ENCODE measurements at regions not wholly inside any gene's neighbourhood (a gene's known extent, or its start where the extent isn't known, plus 50 kb on each side); places are given as distances from the start of the nearest gene placed in this dataset.

DNA sequence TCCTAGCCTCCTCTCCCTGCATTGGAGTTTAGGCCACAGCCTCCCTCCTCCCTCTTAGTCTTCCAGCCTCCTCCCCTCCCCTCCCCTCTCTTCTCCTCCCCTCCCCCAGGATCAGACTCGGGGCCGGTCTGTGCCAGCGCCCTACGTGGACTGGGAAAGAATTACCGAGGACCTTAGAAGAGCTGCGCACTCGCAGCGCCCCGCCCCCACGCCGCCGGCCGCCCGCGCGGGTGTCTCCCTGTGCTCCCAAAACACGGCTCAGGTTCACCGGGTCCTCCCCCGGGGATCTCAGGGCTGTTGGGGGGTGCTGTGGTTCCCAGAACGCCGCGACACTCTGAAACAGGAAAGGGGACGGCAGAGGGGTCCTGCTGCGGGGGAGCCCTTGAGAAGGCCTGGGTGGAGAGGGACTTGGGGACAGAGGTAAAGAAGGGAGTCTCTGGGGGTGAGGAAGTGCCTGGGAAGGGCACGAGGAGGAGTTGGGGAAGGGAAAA is 122.3 kb upstream of the TBL1X start:
- DNase-seq (ENCODE audit: low read depth, low spot score), result peak; percentile 83
- TF ChIP-seq, protein P1, sequence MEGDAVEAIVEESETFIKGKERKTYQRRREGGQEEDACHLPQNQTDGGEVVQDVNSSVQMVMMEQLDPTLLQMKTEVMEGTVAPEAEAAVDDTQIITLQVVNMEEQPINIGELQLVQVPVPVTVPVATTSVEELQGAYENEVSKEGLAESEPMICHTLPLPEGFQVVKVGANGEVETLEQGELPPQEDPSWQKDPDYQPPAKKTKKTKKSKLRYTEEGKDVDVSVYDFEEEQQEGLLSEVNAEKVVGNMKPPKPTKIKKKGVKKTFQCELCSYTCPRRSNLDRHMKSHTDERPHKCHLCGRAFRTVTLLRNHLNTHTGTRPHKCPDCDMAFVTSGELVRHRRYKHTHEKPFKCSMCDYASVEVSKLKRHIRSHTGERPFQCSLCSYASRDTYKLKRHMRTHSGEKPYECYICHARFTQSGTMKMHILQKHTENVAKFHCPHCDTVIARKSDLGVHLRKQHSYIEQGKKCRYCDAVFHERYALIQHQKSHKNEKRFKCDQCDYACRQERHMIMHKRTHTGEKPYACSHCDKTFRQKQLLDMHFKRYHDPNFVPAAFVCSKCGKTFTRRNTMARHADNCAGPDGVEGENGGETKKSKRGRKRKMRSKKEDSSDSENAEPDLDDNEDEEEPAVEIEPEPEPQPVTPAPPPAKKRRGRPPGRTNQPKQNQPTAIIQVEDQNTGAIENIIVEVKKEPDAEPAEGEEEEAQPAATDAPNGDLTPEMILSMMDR (IDR thresholded peaks at IDR 0.05; ENCODE audit: low read depth, low read length), result no peak
- in situ Hi-C loops (cut with HindIII; ENCODE audit: low sequenced_read_pairs), result no loop called here
- no peak overlapping the region for H3K4me3 ChIP-seq (ENCODE audit: low read depth, low read length)

DNA sequence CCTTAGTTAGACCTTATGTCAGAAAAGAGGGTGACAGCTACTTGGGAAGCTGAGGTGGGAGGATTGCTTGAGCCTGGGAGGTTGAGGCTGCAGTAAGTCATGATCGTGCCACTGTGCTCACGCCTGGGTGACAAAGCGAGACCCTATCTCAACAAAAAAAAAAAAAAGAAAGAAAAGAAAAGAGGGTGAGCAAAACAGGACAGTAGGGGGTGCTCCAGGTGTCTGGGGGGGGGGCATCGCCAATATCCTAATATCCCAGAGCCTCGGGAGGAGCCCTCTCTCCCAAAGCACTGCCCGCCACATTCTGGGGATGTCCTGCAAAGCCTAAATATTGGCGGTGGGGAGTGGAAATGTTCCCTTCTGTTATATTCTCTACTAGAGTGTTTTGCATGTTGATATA is 120.9 kb upstream of the TBL1X start:
- TF ChIP-seq, protein P1 (IDR thresholded peaks at IDR 0.05; ENCODE audit: low read depth, low read length), result no peak
- in situ Hi-C loops (cut with HindIII; ENCODE audit: low sequenced_read_pairs), result no loop called here

DNA sequence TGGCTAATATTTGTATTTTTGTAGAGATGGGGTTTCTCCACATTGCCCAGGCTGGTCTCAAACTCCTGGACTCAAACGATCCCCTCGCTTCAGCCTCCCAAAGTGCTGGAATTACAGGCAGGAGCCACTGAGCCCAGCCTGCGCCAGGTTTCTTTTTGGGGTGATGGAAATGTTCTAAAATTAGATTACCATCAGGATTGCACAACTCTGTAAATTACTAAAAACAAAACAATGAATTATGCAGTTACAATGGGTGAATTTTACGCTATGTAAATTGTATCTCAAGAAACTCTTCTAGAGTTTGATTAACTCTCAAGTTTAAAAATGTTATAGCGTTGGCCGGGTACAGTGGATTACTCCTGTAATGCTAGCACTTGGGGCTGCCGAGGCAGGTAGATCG is 118.9 kb upstream of the TBL1X start:
- in situ Hi-C loops (cut with HindIII; ENCODE audit: low sequenced_read_pairs), result no loop called here
- DNase-seq (ENCODE audit: low read depth, low spot score), result no peak
- TF ChIP-seq, protein P1 (IDR thresholded peaks at IDR 0.05; ENCODE audit: low read depth, low read length), result no peak
- H3K4me3 ChIP-seq (ENCODE audit: low read depth, low read length), result no peak overlapping the region

More for the DNA sequence above, 120.9 kb upstream of the TBL1X start:
- DNase-seq (ENCODE audit: low read depth, low spot score), result no peak
- H3K4me3 ChIP-seq (ENCODE audit: low read depth, low read length), result no peak overlapping the region

DNA sequence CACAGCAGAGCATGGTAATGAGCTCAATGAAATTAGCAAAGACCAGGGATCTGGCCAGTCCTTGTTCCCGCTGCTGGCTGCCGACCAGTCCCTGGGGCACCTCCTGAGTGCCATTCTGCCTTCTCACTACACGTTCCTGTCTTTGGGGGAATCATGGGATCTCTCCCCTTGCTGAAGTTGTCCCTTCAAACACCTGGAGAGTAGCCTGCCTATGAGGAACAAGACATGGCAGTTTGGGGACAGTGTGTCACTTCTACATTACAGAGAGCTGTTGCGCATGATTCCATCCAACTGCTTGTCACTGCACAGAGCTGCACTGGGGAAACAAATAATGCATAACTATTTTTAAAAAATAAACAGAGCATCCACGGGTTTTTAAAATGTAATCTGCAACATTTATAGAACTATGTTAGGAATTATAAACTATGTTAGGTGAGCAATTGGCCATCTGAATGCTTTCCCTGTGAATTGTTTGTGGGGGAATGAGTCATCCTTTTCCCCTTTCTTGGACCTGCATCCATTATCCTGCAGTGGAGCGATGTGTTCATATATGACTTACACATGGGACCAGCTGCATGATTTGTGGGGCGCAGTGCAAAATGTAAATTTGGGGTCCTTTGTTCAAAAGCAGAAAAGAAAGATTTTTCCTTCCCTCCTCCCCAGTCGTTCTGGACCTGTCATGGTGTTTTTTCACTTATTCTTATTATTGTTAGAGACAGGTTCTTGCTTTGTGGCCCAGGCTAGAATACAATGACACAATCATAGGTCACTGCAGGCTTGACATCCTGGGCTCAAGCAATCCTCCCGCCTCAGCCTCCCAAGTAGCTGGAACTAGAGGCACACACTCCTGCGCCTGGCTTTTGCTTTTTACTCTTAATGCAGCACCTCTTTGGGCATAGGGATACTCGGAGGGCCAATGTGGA is 115.0 kb upstream of the TBL1X start:
- TF ChIP-seq, protein P1 (IDR thresholded peaks at IDR 0.05; ENCODE audit: low read depth, low read length), result no peak
- DNase-seq (ENCODE audit: low read depth, low spot score), result peak; percentile 26
- in situ Hi-C loops (cut with HindIII; ENCODE audit: low sequenced_read_pairs), result no loop called here
- H3K4me3 ChIP-seq (ENCODE audit: low read depth, low read length), result no peak overlapping the region

DNA sequence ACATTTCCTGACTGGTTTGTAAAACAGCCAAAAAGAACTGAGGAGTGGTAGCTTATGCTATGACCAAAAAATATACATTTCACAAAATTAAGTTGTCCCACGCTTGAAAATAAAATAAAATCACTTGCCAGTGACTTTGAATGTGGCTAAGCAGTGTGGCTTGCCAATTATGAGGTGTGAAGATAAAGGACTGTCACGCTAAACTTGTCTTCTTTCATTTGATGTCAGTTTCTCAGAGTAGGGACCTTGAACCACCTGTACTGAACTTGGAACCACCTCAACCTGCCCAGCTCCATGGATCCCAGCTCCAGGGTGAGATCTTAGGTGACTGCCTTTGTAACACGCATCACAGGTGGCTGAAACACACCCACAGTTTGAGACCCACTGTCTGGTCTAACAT is 113.7 kb upstream of the TBL1X start:
- TF ChIP-seq, protein P1 (IDR thresholded peaks at IDR 0.05; ENCODE audit: low read depth, low read length), result no peak
- no peak overlapping the region for H3K4me3 ChIP-seq (ENCODE audit: low read depth, low read length)
- in situ Hi-C loops (cut with HindIII; ENCODE audit: low sequenced_read_pairs), result no loop called here
- no peak for DNase-seq (ENCODE audit: low read depth, low spot score)

DNA sequence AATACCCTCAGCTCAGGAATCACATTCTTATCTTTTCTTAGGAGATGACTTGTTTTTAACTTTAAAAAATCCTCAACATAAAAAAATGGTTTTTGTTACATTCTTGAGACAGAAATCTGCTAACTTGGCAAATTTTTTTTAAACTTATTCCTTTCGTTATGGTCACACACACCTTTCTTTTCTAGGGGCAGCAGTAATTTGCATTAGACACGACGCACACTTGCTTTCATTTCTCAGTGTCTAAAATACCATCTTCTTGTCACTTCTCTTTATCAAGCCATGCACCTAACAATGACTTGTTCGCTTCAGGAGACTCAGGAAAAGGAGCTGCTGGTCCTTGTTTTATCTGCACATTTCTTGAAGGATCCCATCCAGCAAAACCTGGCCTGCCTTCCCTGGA is 112.6 kb upstream of the TBL1X start:
- H3K4me3 ChIP-seq (ENCODE audit: low read depth, low read length), result no peak overlapping the region
- in situ Hi-C loops (cut with HindIII; ENCODE audit: low sequenced_read_pairs), result no loop called here
- DNase-seq (ENCODE audit: low read depth, low spot score), result no peak
- TF ChIP-seq, protein P1 (IDR thresholded peaks at IDR 0.05; ENCODE audit: low read depth, low read length), result no peak

Data from astrocyte of the spinal cord (primary cell).